OCI-LY3 (cell line): ENCODE measurements at regions not wholly inside any gene's neighbourhood (a gene's known extent, or its start where the extent isn't known, plus 50 kb on each side); places are given as distances from the start of the nearest gene placed in this dataset.

Experiments
- CTCF ChIP-seq: fragments of 200-600, 300-600 bp; sonication (generic); IDR thresholded peaks from 2 replicates; pipeline ENCODE4 v1.5.1; 2014; ENCODE audit warnings: antibody characterized with exemption, low read length, low read depth
- EZH2phosphoT487 ChIP-seq: fragments of 200-600 bp; shearing (Covaris generic); IDR thresholded peaks from 2 replicates; pipeline ENCODE4 v1.6.1; 2018; ENCODE audit warnings: antibody characterized with exemption, mixed run types, low read depth

- 0 out of 2 replicates have a peak, but pooled peaks have one; percentile 11 for TF ChIP-seq CTCF
- TF ChIP-seq EZH2phosphoT487: no peak
Measured at GRCh38 chr11:29844701-29845379, 172.0 kb downstream of the KCNA4 start.
